ENCODE measurements at regions not wholly inside any gene's neighbourhood (a gene's known extent, or its start where the extent isn't known, plus 50 kb on each side); places are given as distances from the start of the nearest gene placed in this dataset.

DNA sequence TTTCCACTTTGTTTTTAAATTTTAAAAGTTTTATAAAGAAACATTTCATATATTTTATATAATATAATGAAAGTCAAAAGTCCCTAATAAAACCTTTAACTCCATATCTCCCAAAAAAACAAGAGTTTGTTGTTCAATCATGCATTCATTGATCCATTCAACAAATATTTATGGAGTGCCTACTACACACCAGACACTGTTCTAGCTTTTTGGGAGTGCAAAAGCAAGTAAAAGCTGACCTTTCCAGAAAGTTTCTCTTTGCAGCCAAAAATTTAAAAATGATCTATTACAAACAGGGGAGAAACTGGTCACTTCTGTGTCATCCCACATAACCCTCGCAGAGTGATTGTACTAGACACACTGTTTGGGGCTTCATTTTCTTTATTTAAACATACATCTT, 740.0 kb upstream of the TBX3 start:
- ATAC-seq (ENCODE audit: low read depth in 2 of 2), result no peak
- H3K27ac Mint-ChIP-seq, result no peak overlapping the region
- H3K4me3 Mint-ChIP-seq, result no peak overlapping the region
- H3K27me3 Mint-ChIP-seq, result no peaks in the 10 kb centered on the region
- no peaks in the 10 kb centered on the region for H3K36me3 Mint-ChIP-seq
- H3K9me3 Mint-ChIP-seq, result peaks cover 0 to 6% (median 0%) of the 10 kb centered on the region in 7 donors
- no peaks in the 10 kb centered on the region for H3K4me1 Mint-ChIP-seq
- no peak for DNase-seq

DNA sequence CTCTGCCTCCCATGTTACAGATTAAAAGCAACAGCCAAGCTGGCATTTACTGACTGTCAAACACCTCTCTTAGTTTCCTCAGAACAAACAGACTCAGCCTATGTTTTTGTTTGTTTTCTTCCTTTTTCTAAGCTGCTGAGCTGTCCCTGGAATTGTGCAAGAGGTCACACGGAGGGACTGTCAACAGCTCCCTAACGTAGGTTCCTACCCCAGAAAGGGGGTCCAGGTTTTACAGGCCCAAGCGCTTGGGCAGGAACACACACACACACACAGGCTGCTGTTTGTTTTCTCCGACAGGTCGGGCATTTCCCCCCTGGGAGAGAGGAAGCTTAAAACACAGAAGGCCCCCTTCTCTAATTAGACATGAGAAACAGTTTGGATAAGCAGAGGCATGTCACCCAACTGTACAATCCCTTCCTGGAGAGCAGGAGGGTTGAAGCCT, 739.6 kb upstream of the TBX3 start:
- DNase-seq, result no peak
- Mint-ChIP-seq H3K27ac (no peak overlapping the region), H3K36me3 (no peaks in the 10 kb centered on the region), H3K4me3 (no peak overlapping the region), H3K9me3 (peaks cover 0 to 4% (median 0%) of the 10 kb centered on the region in 7 donors), H3K27me3 (no peaks in the 10 kb centered on the region), H3K4me1 (no peaks in the 10 kb centered on the region)
- no peak for ATAC-seq (ENCODE audit: low read depth in 2 of 2)

GRCh38 chr12:115422845-115423545, 739.0 kb upstream of the TBX3 start:
- Mint-ChIP-seq H3K27me3 (no peaks in the 10 kb centered on the region), H3K4me1 (no peaks in the 10 kb centered on the region), H3K9me3 (peaks cover 0 to 4% (median 0%) of the 10 kb centered on the region in 7 donors), H3K4me3 (no peak overlapping the region), H3K36me3 (no peaks in the 10 kb centered on the region), H3K27ac (no peak overlapping the region)
- DNase-seq, result no peak
- no peak for ATAC-seq (ENCODE audit: low read depth in 2 of 2)

DNA sequence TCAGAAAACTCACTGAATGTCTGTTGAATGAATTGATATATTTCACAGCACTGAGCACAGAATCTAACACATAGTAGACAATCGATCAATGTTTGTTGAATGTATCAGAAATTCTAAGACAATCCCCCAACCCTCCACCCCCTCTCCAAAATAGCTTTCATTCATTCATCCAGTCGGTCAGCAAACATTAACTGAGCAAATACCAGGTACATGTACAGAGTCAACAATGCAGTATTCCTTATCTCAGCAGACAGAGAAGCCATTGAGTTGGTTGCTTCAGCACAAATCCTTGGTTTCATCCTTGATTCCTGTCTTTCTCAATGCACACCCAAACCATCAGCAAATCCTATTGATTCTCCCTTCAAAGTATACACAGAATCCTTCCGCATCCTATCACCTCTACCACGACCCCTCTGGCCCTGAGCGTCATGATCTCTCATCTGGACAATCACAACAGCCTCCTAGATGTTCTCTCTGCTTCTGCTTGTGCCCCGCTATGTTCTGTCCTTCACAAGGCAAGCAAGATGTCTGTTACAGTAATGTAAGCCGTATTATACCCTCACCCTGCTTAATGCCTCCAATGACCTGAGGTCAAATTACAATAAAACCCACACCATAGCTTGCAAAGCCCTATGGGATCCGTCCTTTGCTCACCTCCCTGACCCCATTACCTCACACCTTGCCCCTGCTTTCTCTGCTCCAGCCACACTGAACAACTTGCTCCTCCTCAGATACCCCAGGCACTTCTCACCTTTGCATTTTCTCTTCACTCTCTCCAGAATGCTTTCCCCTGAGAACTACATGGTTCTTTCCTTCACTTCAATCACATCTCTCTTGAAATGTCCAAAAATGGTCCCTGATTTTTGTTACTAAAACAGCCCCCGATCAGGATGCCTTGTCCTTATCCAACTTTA, 738.1 kb upstream of the TBX3 start:
- no peaks in the 10 kb centered on the region for H3K27me3 Mint-ChIP-seq
- H3K9me3 Mint-ChIP-seq, result peaks cover 0 to 6% (median 2%) of the 10 kb centered on the region in 7 donors
- ATAC-seq (ENCODE audit: low read depth in 2 of 2), result no peak
- no peaks in the 10 kb centered on the region for H3K4me1 Mint-ChIP-seq
- no peak overlapping the region for H3K27ac Mint-ChIP-seq
- H3K4me3 Mint-ChIP-seq, result no peak overlapping the region
- no peak for DNase-seq
- H3K36me3 Mint-ChIP-seq, result no peaks in the 10 kb centered on the region

GRCh38 chr12:115421350-115421749, 737.4 kb upstream of the TBX3 start:
- DNase-seq, result no peak
- Mint-ChIP-seq H3K4me1 (no peaks in the 10 kb centered on the region), H3K36me3 (no peaks in the 10 kb centered on the region), H3K27ac (no peak overlapping the region), H3K9me3 (peaks cover 0 to 13% (median 4%) of the 10 kb centered on the region in 7 donors), H3K4me3 (no peak overlapping the region), H3K27me3 (no peaks in the 10 kb centered on the region)
- ATAC-seq (ENCODE audit: low read depth in 2 of 2), result no peak

- DNase-seq (no peak), ATAC-seq (ENCODE audit: low read depth in 2 of 2) (no peak)
- Mint-ChIP-seq H3K27ac (no peak overlapping the region), H3K9me3 (peaks cover 0 to 15% (median 4%) of the 10 kb centered on the region in 7 donors), H3K36me3 (no peaks in the 10 kb centered on the region), H3K27me3 (no peaks in the 10 kb centered on the region), H3K4me3 (no peak overlapping the region), H3K4me1 (no peaks in the 10 kb centered on the region)
Observed at GRCh38 chr12:115419145-115419646, 735.2 kb upstream of the TBX3 start.

DNA sequence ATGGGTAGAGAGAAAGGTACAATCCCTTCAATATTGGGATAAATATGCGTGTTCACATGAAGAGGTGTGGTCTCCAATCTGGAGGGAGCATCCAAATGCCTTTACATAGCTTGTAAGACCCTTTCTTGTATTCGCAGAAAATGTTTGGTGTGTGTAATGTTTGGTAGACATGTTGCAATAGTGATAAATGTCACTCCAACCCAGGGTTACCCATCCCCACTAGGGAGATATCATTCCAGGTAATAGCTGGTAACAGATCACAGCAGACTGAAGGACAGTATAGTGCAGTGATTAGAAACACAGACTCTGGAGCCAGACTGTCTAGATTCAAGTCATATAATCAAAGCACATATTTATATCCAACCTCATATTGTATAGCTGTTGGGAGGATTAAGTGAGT, 733.6 kb upstream of the TBX3 start:
- Mint-ChIP-seq H3K36me3 (no peaks in the 10 kb centered on the region), H3K27ac (no peak overlapping the region), H3K9me3 (peaks cover 0 to 15% (median 5%) of the 10 kb centered on the region in 7 donors), H3K4me1 (no peaks in the 10 kb centered on the region), H3K27me3 (no peaks in the 10 kb centered on the region), H3K4me3 (no peak overlapping the region)
- ATAC-seq (ENCODE audit: low read depth in 2 of 2) (no peak), DNase-seq (no peak)

DNA sequence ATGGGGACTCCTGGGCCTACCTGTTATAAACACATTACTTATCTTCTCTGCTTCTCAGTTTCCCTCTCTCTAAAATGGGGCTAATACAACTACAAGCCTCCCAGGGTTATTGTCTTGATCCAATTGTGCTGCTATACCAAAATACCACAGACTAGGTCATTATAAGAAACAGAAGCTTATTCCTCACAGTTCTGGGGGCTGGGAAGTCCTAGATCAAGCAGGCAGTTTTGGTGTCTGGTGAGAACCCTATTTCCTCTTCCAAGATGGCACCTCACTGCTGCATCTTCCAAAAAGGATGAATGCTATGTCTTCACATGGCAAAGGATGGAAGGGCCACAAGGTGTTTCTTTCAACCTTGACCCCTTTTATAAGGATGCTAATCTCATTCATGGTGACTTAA, 732.9 kb upstream of the TBX3 start:
- Mint-ChIP-seq H3K4me3 (no peak overlapping the region), H3K27me3 (no peaks in the 10 kb centered on the region), H3K36me3 (no peaks in the 10 kb centered on the region), H3K9me3 (peaks cover 0 to 15% (median 5%) of the 10 kb centered on the region in 7 donors), H3K27ac (no peak overlapping the region), H3K4me1 (no peaks in the 10 kb centered on the region)
- ATAC-seq (ENCODE audit: low read depth in 2 of 2) (no peak), DNase-seq (no peak)

DNA sequence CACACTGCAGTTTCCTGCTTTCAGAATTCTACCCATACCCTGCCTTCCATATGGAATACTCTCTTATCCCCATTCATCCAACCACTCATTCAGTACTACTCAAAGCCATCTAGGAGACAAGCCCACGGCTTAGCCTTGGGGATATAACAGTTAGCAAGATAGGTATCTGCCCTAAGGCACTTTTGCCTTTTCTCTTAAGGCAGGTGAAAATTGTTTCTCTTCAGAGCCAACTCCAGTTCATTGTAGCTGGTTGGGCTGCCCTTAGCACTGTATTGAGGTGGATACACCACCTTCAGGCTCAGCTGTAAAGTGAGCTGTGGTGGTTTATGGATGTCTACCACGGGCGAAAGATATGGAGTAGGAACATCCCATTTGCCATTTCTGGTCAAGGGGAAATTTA, 729.7 kb upstream of the TBX3 start:
- DNase-seq, result no peak
- Mint-ChIP-seq H3K4me1 (no peaks in the 10 kb centered on the region), H3K27me3 (peaks cover 0 to 5% (median 5%) of the 10 kb centered on the region in 3 donors), H3K4me3 (no peak overlapping the region), H3K27ac (no peak overlapping the region), H3K9me3 (peaks cover 0 to 16% (median 6%) of the 10 kb centered on the region in 7 donors), H3K36me3 (no peaks in the 10 kb centered on the region)
- no peak for ATAC-seq (ENCODE audit: low read depth in 2 of 2)

- ATAC-seq (ENCODE audit: low read depth in 2 of 2) (no peak), DNase-seq (no peak)
- peaks cover 0 to 5% (median 5%) of the 10 kb centered on the region in 3 donors for H3K27me3 Mint-ChIP-seq
- H3K9me3 Mint-ChIP-seq, result peaks cover 0 to 16% (median 6%) of the 10 kb centered on the region in 7 donors
- H3K4me3 Mint-ChIP-seq, result no peak overlapping the region
- H3K4me1 Mint-ChIP-seq, result no peaks in the 10 kb centered on the region
- H3K36me3 Mint-ChIP-seq, result no peaks in the 10 kb centered on the region
- no peak overlapping the region for H3K27ac Mint-ChIP-seq
Observed at GRCh38 chr12:115412831-115413230, 728.9 kb upstream of the TBX3 start.

DNA sequence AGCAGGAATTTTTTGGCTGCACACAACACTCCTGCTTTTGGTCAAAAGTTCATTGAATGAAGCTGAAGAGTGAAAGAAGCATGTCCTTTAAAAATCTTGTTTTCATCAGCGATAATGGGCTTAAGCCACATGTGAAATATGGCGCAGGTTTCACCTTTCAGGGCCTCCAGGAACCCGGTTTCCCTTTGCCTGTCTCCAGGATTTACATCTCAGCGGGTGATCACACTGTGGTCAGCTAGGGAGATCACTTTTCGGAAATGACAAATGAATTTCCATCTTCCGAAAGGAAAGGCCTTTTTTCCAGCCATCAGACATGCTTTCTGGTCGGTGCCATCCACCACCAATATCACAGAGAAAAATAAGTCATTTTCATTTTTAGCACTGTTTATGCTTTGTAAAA, 727.1 kb upstream of the TBX3 start:
- no peak overlapping the region for H3K4me3 Mint-ChIP-seq
- peaks cover 0 to 5% (median 4%) of the 10 kb centered on the region in 7 donors for H3K9me3 Mint-ChIP-seq
- no peaks in the 10 kb centered on the region for H3K4me1 Mint-ChIP-seq
- DNase-seq (no peak), ATAC-seq (ENCODE audit: low read depth in 2 of 2) (no peak)
- H3K27me3 Mint-ChIP-seq, result peaks cover 0 to 5% (median 5%) of the 10 kb centered on the region in 3 donors
- H3K27ac Mint-ChIP-seq, result no peak overlapping the region
- no peaks in the 10 kb centered on the region for H3K36me3 Mint-ChIP-seq

DNA sequence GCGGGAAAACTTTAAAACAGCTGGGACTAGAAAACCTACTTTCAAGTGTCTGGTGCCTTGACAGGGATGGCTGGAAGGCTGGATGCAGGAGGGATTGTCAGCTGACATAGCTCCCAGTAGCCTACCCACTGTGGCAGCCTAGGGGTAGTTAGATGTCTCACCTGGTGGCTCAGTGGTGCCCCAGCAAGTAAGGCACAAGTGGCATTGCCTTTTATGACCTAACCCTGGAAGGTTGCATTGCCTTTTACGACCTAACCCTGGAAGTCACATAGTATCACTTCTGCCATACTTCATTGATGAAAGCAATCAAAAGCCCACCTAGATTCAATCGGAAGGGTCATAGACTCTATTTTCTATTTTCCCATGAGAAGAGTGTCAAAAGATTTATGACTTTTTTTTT, 724.7 kb upstream of the TBX3 start:
- no peak for DNase-seq
- Mint-ChIP-seq H3K4me1 (no peaks in the 10 kb centered on the region), H3K27ac (no peak overlapping the region), H3K9me3 (peaks cover 0 to 4% (median 2%) of the 10 kb centered on the region in 7 donors), H3K36me3 (no peaks in the 10 kb centered on the region), H3K4me3 (no peak overlapping the region), H3K27me3 (peaks cover 0 to 5% (median 5%) of the 10 kb centered on the region in 3 donors)
- ATAC-seq (ENCODE audit: low read depth in 2 of 2), result no peak

DNA sequence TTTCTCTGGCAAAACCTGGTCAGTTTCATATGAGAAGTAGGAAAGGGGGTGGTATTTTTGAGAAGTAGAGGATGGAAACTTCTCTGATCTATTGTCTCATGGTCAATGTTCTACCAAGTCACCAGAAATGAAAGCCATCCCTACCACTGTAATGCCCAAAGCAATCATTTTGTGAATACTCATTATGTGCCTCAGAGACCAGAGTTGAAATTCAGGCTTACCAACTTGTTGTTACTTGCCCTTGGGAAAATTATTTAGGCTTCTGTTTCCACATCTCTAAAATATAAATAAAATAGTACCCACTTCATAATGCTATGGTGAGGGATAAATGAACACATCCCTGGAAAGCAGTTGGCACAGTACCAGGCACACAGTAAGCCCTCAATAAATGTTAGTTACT, 723.7 kb upstream of the TBX3 start:
- H3K4me1 Mint-ChIP-seq, result no peaks in the 10 kb centered on the region
- H3K27me3 Mint-ChIP-seq, result peaks cover 0 to 5% (median 5%) of the 10 kb centered on the region in 3 donors
- no peak for DNase-seq
- H3K27ac Mint-ChIP-seq, result no peak overlapping the region
- no peak overlapping the region for H3K4me3 Mint-ChIP-seq
- no peak for ATAC-seq (ENCODE audit: low read depth in 2 of 2)
- H3K9me3 Mint-ChIP-seq, result peaks cover 0 to 4% (median 1%) of the 10 kb centered on the region in 7 donors
- no peaks in the 10 kb centered on the region for H3K36me3 Mint-ChIP-seq

- Mint-ChIP-seq H3K27ac (no peak overlapping the region), H3K4me3 (no peak overlapping the region), H3K27me3 (peaks cover 0 to 5% (median 5%) of the 10 kb centered on the region in 3 donors), H3K36me3 (no peaks in the 10 kb centered on the region), H3K4me1 (no peaks in the 10 kb centered on the region), H3K9me3 (peaks cover 0 to 4% (median 1%) of the 10 kb centered on the region in 7 donors)
- DNase-seq, result no peak
- no peak for ATAC-seq (ENCODE audit: low read depth in 2 of 2)
Observed at GRCh38 chr12:115407036-115407435, 723.1 kb upstream of the TBX3 start.

All from naive B cell (primary cell).